ENCODE measurements at regions not wholly inside any gene's neighbourhood (a gene's known extent, or its start where the extent isn't known, plus 50 kb on each side); places are given as distances from the start of the nearest gene placed in this dataset.

- H3K4me3 ChIP-seq, result no peak overlapping the region
- no peaks in the 10 kb centered on the region for H3K9me3 ChIP-seq
- intact Hi-C loops (cut with DNase I), result no loop called here
- TF ChIP-seq CTCF (IDR thresholded peaks at IDR 0.05), result no peak
- no peaks in the 10 kb centered on the region for H3K4me1 ChIP-seq
- no peaks in the 10 kb centered on the region for H3K27me3 ChIP-seq (ENCODE audit: insufficient read depth in 3 of 3, low read length in 2 of 3)
- 73 to 83% (median 74%) methylated on average over 6 of the region's 6 CpGs for WGBS, 3 donors
- H3K27ac ChIP-seq, result no peak overlapping the region
- H3K36me3 ChIP-seq (ENCODE audit: insufficient read depth in 1 of 2, low read depth in 1 of 2), result no peaks in the 10 kb centered on the region
- DNase-seq (no peak), ATAC-seq (no peak)
These were observed 210.7 kb downstream of the EFCAB11 start for GRCh38 chr14:89743828-89744227.

GRCh38 chr14:89740241-89740640 is 214.3 kb downstream of the EFCAB11 start:
- DNase-seq, result no peak
- intact Hi-C loops (cut with DNase I), result no loop called here
- Histone ChIP-seq H3K4me1 (no peaks in the 10 kb centered on the region), H3K36me3 (ENCODE audit: insufficient read depth in 1 of 2, low read depth in 1 of 2) (no peaks in the 10 kb centered on the region), H3K27me3 (ENCODE audit: insufficient read depth in 3 of 3, low read length in 2 of 3) (no peaks in the 10 kb centered on the region), H3K4me3 (no peak overlapping the region), H3K27ac (no peak overlapping the region), H3K9me3 (no peaks in the 10 kb centered on the region)
- no peak for ATAC-seq
- TF ChIP-seq CTCF (IDR thresholded peaks at IDR 0.05), result no peak
- WGBS, 3 donors, result 86 to 90% (median 87%) methylated on average over 3 of the region's 3 CpGs

- Histone ChIP-seq H3K9me3 (peaks cover 12% of the 10 kb centered on the region), H3K27ac (no peak overlapping the region), H3K4me1 (no peaks in the 10 kb centered on the region), H3K36me3 (ENCODE audit: insufficient read depth in 1 of 2, low read depth in 1 of 2) (no peaks in the 10 kb centered on the region), H3K27me3 (ENCODE audit: insufficient read depth in 3 of 3, low read length in 2 of 3) (no peaks in the 10 kb centered on the region), H3K4me3 (no peak overlapping the region)
- DNase-seq (no peak), ATAC-seq (no peak)
- WGBS, 3 donors, result 73 to 78% (median 76%) methylated on average over 4 of the region's 4 CpGs
- intact Hi-C loops (cut with DNase I), result no loop called here
- TF ChIP-seq CTCF (IDR thresholded peaks at IDR 0.05), result no peak
These were observed 217.6 kb downstream of the EFCAB11 start for GRCh38 chr14:89736881-89737280.

GRCh38 chr14:89731396-89731933 is 223.1 kb downstream of the EFCAB11 start:
- Histone ChIP-seq H3K9me3 (peaks cover 17% of the 10 kb centered on the region), H3K36me3 (ENCODE audit: insufficient read depth in 1 of 2, low read depth in 1 of 2) (no peaks in the 10 kb centered on the region), H3K27ac (no peak overlapping the region), H3K4me3 (no peak overlapping the region), H3K4me1 (no peaks in the 10 kb centered on the region), H3K27me3 (ENCODE audit: insufficient read depth in 3 of 3, low read length in 2 of 3) (no peaks in the 10 kb centered on the region)
- ATAC-seq, result no peak
- no peak for DNase-seq
- WGBS, 3 donors, result 86 to 93% (median 90%) methylated on average over 6 of the region's 6 CpGs
- intact Hi-C loops (cut with DNase I), result no loop called here
- TF ChIP-seq CTCF (IDR thresholded peaks at IDR 0.05), result no peak

GRCh38 chr14:89730687-89731086 is 223.8 kb downstream of the EFCAB11 start:
- Histone ChIP-seq H3K27me3 (ENCODE audit: insufficient read depth in 3 of 3, low read length in 2 of 3) (no peaks in the 10 kb centered on the region), H3K4me1 (no peaks in the 10 kb centered on the region)
- WGBS, 3 donors, result 75 to 81% (median 76%) methylated on average over 5 of the region's 5 CpGs

More at GRCh38 chr14:89730687-89731086, 223.8 kb downstream of the EFCAB11 start:
- peaks cover 17% of the 10 kb centered on the region for H3K9me3 ChIP-seq
- H3K4me3 ChIP-seq, result no peak overlapping the region
- H3K36me3 ChIP-seq (ENCODE audit: insufficient read depth in 1 of 2, low read depth in 1 of 2), result no peaks in the 10 kb centered on the region
- no peak overlapping the region for H3K27ac ChIP-seq
- ATAC-seq (no peak), DNase-seq (no peak)
- no peak for TF ChIP-seq CTCF (IDR thresholded peaks at IDR 0.05)
- intact Hi-C loops (cut with DNase I), result no loop called here

Measured in psoas muscle (tissue), 7 donors.